GM23248 (cell line): ENCODE measurements at regions not wholly inside any gene's neighbourhood (a gene's known extent, or its start where the extent isn't known, plus 50 kb on each side); places are given as distances from the start of the nearest gene placed in this dataset.

Experiments
- EZH2 ChIP-seq: fragments of 200-600 bp; sonication (generic); IDR thresholded peaks from 2 replicates; pipeline ENCODE4 v1.6.1; 2018; ENCODE audit warnings: antibody characterized with exemption, mild to moderate bottlenecking; ENCODE audit not compliant: insufficient read depth, poor library complexity, severe bottlenecking
- EZH2phosphoT487 ChIP-seq: fragments of 200-600 bp; sonication (generic); IDR thresholded peaks from 2 replicates; pipeline ENCODE4 v1.6.1; 2018; ENCODE audit warnings: antibody characterized with exemption, moderate library complexity, mild to moderate bottlenecking, low read depth; ENCODE audit not compliant: insufficient read depth

DNA sequence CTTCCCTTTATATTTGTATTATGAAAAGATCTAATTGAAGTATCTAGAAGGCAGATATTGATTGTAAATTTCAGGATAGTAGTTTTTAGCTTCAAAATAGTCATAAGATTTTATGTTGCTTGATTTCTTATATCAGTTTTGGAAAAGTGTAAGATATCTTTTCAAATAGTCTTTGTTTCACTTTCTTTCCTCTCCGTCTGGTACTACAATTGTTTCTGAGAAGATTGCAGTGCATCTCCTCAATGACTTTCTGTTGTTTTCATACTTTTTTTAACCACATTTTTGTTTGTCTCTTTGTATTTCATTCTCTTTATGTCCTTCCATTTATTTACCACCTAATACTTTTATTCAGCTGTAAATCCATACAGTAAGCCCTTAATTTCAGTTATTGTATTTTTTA lies 964.6 kb upstream of the B3GALT2 start:
- TF ChIP-seq EZH2phosphoT487 (no peak), EZH2 (no peak)
